ENCODE measurements at regions not wholly inside any gene's neighbourhood (a gene's known extent, or its start where the extent isn't known, plus 50 kb on each side); places are given as distances from the start of the nearest gene placed in this dataset.
A peak's percentile ranks its signal among the peaks of the same experiment; 100 is the strongest.

DNA sequence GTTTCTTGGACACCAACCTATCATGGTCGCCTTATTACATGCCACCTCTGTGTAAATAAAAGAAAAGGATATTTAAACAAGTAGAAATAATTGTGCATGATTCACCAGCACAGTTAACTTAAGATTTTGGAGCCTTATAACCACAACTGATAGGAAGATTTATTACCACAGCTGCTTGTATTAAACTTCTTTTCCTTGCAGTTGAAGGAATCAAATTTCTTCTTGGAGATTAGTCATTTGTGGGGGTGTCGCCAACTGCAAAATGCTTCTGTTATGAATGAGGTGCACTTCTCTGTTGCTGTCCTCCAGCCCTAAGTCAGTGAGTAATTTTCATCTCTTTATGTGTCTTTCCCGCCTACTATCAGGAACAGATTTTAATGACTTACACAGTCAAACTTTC, 73.3 kb downstream of the OR13H1 start:
- H3K4me1 ChIP-seq = no peaks in the 10 kb centered on the region
- H3K36me3 ChIP-seq = no peaks in the 10 kb centered on the region
- WGBS = 32% methylated on average over 3 of the region's 3 CpGs
- no peaks in the 10 kb centered on the region for H3K9me3 ChIP-seq
- H3K27ac ChIP-seq = no peak overlapping the region
- DNase-seq (ENCODE audit: low spot score in 2 of 2) = no peak
- H3K27me3 ChIP-seq = no peaks in the 10 kb centered on the region
- TF ChIP-seq EP300 (IDR thresholded peaks at IDR 0.05) (no peak), POLR2A (IDR thresholded peaks at IDR 0.05) (no peak)
- TF ChIP-seq, protein P1, sequence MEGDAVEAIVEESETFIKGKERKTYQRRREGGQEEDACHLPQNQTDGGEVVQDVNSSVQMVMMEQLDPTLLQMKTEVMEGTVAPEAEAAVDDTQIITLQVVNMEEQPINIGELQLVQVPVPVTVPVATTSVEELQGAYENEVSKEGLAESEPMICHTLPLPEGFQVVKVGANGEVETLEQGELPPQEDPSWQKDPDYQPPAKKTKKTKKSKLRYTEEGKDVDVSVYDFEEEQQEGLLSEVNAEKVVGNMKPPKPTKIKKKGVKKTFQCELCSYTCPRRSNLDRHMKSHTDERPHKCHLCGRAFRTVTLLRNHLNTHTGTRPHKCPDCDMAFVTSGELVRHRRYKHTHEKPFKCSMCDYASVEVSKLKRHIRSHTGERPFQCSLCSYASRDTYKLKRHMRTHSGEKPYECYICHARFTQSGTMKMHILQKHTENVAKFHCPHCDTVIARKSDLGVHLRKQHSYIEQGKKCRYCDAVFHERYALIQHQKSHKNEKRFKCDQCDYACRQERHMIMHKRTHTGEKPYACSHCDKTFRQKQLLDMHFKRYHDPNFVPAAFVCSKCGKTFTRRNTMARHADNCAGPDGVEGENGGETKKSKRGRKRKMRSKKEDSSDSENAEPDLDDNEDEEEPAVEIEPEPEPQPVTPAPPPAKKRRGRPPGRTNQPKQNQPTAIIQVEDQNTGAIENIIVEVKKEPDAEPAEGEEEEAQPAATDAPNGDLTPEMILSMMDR (IDR thresholded peaks at IDR 0.05) = no peak
- no peak overlapping the region for H3K4me3 ChIP-seq

DNA sequence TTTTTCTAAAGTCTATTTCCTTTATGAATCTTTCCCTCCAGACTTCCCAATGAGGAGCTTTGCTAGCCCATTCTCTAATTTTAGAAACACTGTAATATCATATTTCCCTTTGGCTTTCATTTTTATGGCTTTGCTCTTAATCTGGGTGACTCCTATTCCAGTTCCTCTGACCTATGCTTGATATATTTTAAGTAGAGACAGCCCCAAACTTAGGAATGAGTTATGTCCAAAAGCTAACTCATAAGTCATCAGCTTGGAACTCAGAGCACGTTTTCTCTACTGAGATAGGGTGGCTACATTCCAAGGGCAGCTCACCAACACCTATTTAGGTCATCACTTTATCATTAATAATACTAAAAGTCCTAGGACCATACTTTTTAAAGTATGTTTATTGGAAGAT, 77.8 kb downstream of the OR13H1 start:
- no peak overlapping the region for H3K4me3 ChIP-seq
- WGBS = 12% methylated on average over 1 of the region's 1 CpG
- no peaks in the 10 kb centered on the region for H3K27me3 ChIP-seq
- H3K4me1 ChIP-seq = no peaks in the 10 kb centered on the region
- no peak for TF ChIP-seq POLR2A (IDR thresholded peaks at IDR 0.05)
- TF ChIP-seq POLR2AphosphoS5 (IDR thresholded peaks at IDR 0.05) = no peak
- TF ChIP-seq EP300 (IDR thresholded peaks at IDR 0.05) = no peak
- TF ChIP-seq, protein P1 (IDR thresholded peaks at IDR 0.05) = no peak
- no peak overlapping the region for H3K27ac ChIP-seq
- no peaks in the 10 kb centered on the region for H3K9me3 ChIP-seq
- H3K36me3 ChIP-seq = no peaks in the 10 kb centered on the region
- no peak for DNase-seq (ENCODE audit: low spot score in 2 of 2)

DNA sequence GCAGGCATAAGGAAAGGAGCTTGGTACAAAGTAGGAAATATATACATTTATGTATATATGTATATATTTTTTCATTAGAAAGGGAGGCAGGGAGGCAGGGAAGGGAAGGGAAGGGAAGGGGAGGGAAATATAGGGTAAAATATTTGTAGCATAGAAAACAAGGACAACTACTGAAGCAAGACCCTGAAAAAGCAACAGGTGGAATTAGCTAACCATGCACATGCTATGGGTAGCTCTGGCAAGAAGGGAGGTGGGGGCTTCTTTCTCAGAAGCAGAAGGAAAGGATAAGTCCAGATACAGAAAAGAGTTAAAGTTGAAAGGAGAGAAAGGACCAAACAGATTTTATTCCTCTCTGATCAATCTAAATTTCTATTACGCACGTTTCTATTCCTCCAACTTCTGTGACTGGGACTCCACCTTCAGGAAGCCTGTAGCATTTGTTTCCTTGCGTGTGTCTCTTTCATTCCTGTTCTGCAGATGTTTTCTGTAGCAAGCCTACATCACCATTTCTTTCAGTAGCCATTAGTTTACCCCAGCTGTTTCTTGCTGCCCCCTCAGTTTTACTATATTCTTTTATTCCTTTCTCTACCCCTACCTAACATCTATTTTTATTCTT, 82.9 kb downstream of the OR13H1 start:
- TF ChIP-seq EP300 (IDR thresholded peaks at IDR 0.05) (no peak), POLR2A (IDR thresholded peaks at IDR 0.05) (no peak), POLR2AphosphoS5 (IDR thresholded peaks at IDR 0.05) (no peak)
- TF ChIP-seq, protein P1 (IDR thresholded peaks at IDR 0.05) = no peak
- Histone ChIP-seq H3K4me3 (no peak overlapping the region), H3K9me3 (no peaks in the 10 kb centered on the region), H3K27ac (no peak overlapping the region), H3K4me1 (no peaks in the 10 kb centered on the region), H3K36me3 (no peaks in the 10 kb centered on the region), H3K27me3 (no peaks in the 10 kb centered on the region)
- WGBS = 33% methylated on average over 3 of the region's 3 CpGs
- DNase-seq (ENCODE audit: low spot score in 2 of 2) = no peak

DNA sequence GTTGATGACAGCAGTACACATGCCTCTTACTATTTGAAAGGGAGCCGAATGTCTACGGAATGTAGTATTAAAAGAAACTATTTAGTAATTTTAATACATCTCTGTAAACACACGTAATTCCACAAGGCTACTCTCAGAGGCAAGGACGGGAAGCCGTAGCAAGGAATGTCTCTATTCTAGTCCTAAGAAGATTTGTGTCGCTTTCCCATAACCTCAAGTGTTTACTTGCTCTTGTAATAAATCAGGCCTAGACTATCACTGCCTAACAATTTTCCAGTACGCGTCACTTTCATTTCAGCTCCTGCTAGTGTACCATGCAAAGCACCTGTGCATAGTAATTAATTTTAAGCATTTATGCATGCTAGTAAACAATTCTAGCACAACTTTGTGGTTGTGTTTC, 86.7 kb downstream of the OR13H1 start:
- H3K9me3 ChIP-seq = no peaks in the 10 kb centered on the region
- no peaks in the 10 kb centered on the region for H3K4me1 ChIP-seq
- H3K36me3 ChIP-seq = no peaks in the 10 kb centered on the region
- no peak for DNase-seq (ENCODE audit: low spot score in 2 of 2)
- WGBS = 68% methylated on average over 8 of the region's 8 CpGs
- no peak overlapping the region for H3K4me3 ChIP-seq
- H3K27ac ChIP-seq = no peak overlapping the region
- H3K27me3 ChIP-seq = no peaks in the 10 kb centered on the region
- TF ChIP-seq POLR2A (IDR thresholded peaks at IDR 0.05) (no peak), EP300 (IDR thresholded peaks at IDR 0.05) (no peak)

DNA sequence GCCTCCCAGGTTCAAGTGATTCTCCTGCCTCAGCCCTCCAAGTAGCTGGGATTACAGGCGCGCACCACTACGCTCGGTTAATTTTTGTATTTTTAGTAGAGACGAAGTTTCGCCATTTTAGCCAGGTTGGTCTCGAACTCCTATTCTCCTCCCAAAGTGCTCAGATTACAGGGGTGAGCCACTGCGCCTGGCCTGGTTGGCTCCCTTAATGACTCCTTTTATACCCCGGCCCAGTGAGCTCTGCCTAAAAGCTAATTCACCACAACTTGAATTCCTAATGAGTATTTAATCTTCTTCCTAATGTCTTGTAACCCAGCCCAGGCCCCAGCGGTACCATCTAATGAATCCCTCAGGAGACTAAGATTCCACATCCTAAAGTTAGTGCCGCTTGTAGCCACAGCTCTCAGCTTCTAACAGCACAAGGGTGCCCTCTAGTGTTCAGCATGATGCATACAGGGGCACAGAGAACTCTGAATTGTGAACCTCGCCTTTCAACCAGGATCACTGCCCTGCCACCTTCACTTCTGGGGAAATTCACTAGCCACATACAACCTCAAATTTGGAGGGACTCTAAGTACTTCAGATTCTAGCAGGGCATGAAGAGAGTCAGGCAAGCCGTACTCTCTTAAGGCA, 89.5 kb downstream of the OR13H1 start:
- no peaks in the 10 kb centered on the region for H3K9me3 ChIP-seq
- no peak for TF ChIP-seq POLR2AphosphoS5 (IDR thresholded peaks at IDR 0.05)
- TF ChIP-seq, protein P1 (IDR thresholded peaks at IDR 0.05) = peak; percentile 46 to 53
- H3K4me3 ChIP-seq = no peak overlapping the region
- no peak overlapping the region for H3K27ac ChIP-seq
- no peaks in the 10 kb centered on the region for H3K36me3 ChIP-seq
- H3K27me3 ChIP-seq = no peaks in the 10 kb centered on the region
- 56% methylated on average over 13 of the region's 13 CpGs for WGBS
- H3K4me1 ChIP-seq = no peaks in the 10 kb centered on the region
- DNase-seq (ENCODE audit: low spot score in 2 of 2) = no peak

DNA sequence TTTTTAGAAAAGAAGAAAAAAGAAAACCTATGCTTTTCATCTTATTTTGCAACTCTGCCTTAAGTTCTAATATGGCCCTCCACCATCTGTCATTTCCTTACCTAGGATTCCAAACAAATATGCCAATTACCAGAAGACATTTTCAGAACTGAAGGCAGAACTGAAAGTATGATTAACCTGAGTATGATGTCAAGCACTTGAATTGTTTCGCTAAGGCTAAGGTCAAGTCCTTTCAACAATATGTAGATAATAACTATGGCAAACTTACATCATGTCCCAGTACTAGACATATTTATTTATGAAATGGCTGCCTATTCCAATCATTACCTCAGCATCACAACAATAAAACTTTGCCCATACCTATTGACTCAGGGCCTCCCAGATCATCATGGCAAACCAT, 91.0 kb downstream of the OR13H1 start:
- 72% methylated on average over 1 of the region's 1 CpG for WGBS

More for the DNA sequence above, 91.0 kb downstream of the OR13H1 start:
- DNase-seq (ENCODE audit: low spot score in 2 of 2) = no peak
- Histone ChIP-seq H3K36me3 (no peaks in the 10 kb centered on the region), H3K4me3 (no peak overlapping the region), H3K9me3 (no peaks in the 10 kb centered on the region), H3K4me1 (no peaks in the 10 kb centered on the region), H3K27me3 (no peaks in the 10 kb centered on the region), H3K27ac (no peak overlapping the region)
- TF ChIP-seq, protein P1 (IDR thresholded peaks at IDR 0.05) = no peak
- TF ChIP-seq POLR2AphosphoS5 (IDR thresholded peaks at IDR 0.05) = no peak
- no peak for TF ChIP-seq EP300 (IDR thresholded peaks at IDR 0.05)
- no peak for TF ChIP-seq POLR2A (IDR thresholded peaks at IDR 0.05)

All from suprapubic skin (tissue), 4 donors.